Suprapubic skin (tissue), 4 donors: ENCODE measurements at regions not wholly inside any gene's neighbourhood (a gene's known extent, or its start where the extent isn't known, plus 50 kb on each side); places are given as distances from the start of the nearest gene placed in this dataset.

Experiments
- DNase-seq, 2 donors: peaks; one replicate each; pipeline ENCODE4 v3.0.0-alpha.2; 2019; ENCODE audit warnings: low spot score in 2 of 2
- H3K27ac ChIP-seq: fragments of 200-600 bp; sonication (generic); one replicate; pipeline ENCODE4 v1.5.1; 2019
- H3K27me3 ChIP-seq: fragments of 200-600 bp; sonication (generic); one replicate; pipeline ENCODE4 v1.5.1; 2019
- H3K36me3 ChIP-seq: fragments of 200-600 bp; sonication (generic); one replicate; pipeline ENCODE4 v1.5.1; 2019
- H3K4me1 ChIP-seq: fragments of 200-600 bp; sonication (generic); one replicate; pipeline ENCODE4 v1.5.1; 2019
- H3K4me3 ChIP-seq: fragments of 200-600 bp; sonication (generic); one replicate; pipeline ENCODE4 v1.5.1; 2019; ENCODE audit warnings: mild to moderate bottlenecking
- H3K9me3 ChIP-seq: fragments of 200-600 bp; sonication (generic); one replicate; pipeline ENCODE4 v1.5.1; 2019
- EP300 ChIP-seq: sonication (generic); formaldehyde crosslinking; IDR thresholded peaks from one replicate; pipeline ENCODE4 v1.6.1; 2017; ENCODE audit warnings: antibody characterized with exemption
- POLR2A ChIP-seq, 2 donors: fragments of 450-650 bp; IDR thresholded peaks; one replicate each; pipeline ENCODE4 v1.6.1; 2017; ENCODE audit warnings: antibody characterized with exemption in 2 of 2, mild to moderate bottlenecking in 2 of 2, moderate library complexity in 2 of 2
- POLR2AphosphoS5 ChIP-seq, 3 donors: sonication (generic); formaldehyde crosslinking; IDR thresholded peaks; one replicate each; pipeline ENCODE4 v1.6.1; 2017; ENCODE audit warnings: antibody characterized with exemption in 3 of 3
- whole genome bisulfite sequencing: methylation state at CpG from one replicate; pipeline ENCODE4 v1.1.5; 2018; 5-methylcytosine and 5-hydroxymethylcytosine counted together
- TF ChIP-seq, protein P1 (sequence below), 2 donors: fragments of 200-600 bp in 1 of 2; fragments of 450-650 bp in 1 of 2; sonication (generic) in 1 of 2; IDR thresholded peaks; one replicate each; pipeline ENCODE4 v1.5.1; 2016 to 2019; ENCODE audit warnings: antibody characterized with exemption in 2 of 2, mild to moderate bottlenecking in 1 of 2, moderate library complexity in 1 of 2

DNA sequence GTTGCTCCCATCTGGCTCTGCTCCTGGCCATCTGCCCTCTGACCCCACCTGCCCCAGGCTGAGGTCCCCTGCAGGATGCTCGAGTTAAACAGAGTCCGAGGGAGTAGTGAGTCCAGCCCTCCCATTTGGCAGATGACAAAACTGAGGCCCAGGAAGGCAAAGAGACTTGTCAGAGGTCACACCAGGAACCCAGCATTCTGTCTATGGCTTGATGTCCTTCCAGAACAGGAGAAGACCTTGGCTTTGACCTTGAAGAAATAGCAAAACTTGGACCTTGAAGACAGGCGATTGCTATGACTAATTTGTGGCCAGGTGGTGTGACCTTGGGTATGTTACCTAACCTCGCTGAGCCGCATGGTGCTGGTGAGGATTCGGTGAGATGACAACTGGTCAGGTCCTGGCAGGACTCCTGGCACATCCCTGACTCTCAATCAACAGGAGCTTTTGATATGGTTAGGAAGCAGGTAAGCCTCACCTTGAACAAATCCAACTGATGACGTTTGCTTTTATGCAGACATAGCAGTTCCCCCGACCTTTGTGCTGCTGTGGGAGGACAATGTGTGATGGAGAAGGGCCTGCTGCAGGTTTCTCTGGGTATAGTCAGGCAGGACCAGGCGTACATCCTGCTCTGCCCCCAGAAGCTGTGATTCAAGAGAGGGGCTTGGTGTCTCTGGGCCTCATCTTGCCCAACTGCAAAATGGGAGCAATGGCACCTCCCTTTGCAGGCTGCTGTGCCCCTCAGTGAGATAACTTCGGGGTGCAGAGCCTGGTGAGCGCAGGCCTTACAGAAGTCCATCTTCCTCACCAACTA, 198.7 kb downstream of the C9orf50 start:
- no peak overlapping the region for H3K27ac ChIP-seq

DNA sequence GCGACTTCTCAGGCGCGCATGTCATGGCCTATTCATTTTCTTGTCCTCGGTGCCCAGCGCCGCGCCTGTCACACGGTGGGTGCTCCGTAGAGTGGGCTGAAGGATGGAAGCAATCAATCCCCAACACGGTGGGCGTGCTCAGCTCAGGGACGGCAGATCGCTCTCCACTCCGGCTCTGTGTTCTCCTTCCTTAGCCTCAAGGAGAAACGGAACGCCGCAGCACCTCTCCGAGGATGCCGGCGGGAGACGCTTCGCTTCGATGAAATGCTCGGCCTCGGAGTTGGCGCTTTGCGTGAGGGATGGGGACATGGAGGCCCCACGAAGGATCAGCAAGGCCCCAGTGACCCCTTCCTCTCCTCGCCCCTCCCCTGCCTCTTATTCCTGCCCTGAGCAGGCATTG, 199.5 kb downstream of the C9orf50 start:
- no peaks in the 10 kb centered on the region for H3K9me3 ChIP-seq
- peaks cover 14% of the 10 kb centered on the region for H3K4me1 ChIP-seq
- TF ChIP-seq EP300 (no peak), POLR2A (IDR thresholded peaks at IDR 0.05) (no peak), POLR2AphosphoS5 (IDR thresholded peaks at IDR 0.05) (no peak)
- TF ChIP-seq, protein P1, sequence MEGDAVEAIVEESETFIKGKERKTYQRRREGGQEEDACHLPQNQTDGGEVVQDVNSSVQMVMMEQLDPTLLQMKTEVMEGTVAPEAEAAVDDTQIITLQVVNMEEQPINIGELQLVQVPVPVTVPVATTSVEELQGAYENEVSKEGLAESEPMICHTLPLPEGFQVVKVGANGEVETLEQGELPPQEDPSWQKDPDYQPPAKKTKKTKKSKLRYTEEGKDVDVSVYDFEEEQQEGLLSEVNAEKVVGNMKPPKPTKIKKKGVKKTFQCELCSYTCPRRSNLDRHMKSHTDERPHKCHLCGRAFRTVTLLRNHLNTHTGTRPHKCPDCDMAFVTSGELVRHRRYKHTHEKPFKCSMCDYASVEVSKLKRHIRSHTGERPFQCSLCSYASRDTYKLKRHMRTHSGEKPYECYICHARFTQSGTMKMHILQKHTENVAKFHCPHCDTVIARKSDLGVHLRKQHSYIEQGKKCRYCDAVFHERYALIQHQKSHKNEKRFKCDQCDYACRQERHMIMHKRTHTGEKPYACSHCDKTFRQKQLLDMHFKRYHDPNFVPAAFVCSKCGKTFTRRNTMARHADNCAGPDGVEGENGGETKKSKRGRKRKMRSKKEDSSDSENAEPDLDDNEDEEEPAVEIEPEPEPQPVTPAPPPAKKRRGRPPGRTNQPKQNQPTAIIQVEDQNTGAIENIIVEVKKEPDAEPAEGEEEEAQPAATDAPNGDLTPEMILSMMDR (IDR thresholded peaks at IDR 0.05): no peak
- no peak for DNase-seq
- no peaks in the 10 kb centered on the region for H3K27me3 ChIP-seq
- H3K36me3 ChIP-seq: no peaks in the 10 kb centered on the region
- H3K4me3 ChIP-seq: no peak overlapping the region
- WGBS: 81% methylated on average over 24 of the region's 29 CpGs
- no peak overlapping the region for H3K27ac ChIP-seq

More for the DNA sequence above, 198.7 kb downstream of the C9orf50 start:
- Histone ChIP-seq H3K9me3 (no peaks in the 10 kb centered on the region), H3K4me1 (peaks cover 9% of the 10 kb centered on the region), H3K36me3 (no peaks in the 10 kb centered on the region), H3K27me3 (no peaks in the 10 kb centered on the region), H3K4me3 (no peak overlapping the region)
- DNase-seq: no peak
- TF ChIP-seq POLR2AphosphoS5 (IDR thresholded peaks at IDR 0.05) (no peak), POLR2A (IDR thresholded peaks at IDR 0.05) (no peak), EP300 (no peak)
- TF ChIP-seq, protein P1 (IDR thresholded peaks at IDR 0.05): no peak
- 77% methylated on average over 9 of the region's 11 CpGs for WGBS

DNA sequence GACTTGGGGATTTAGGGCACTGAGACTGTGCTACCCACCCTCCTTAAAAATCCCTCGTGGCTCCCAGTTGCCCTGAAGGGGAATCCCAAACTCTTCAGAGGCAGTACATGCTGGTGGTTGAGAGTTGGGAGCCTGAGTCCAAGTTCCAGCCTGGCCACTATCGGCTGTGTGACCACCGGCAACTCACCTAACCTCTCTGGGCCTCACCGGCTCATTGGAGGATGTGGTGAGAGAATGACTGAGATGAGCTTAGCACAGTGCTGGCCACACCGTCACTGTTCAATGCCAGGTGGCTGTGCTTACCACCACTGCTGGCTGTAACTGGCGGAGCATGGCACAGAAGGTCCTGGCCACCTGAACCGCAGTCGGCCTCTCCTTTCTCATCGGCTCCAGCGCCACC, 200.2 kb downstream of the C9orf50 start:
- Histone ChIP-seq H3K27ac (no peak overlapping the region), H3K36me3 (no peaks in the 10 kb centered on the region), H3K9me3 (no peaks in the 10 kb centered on the region), H3K27me3 (no peaks in the 10 kb centered on the region), H3K4me1 (peaks cover 18% of the 10 kb centered on the region), H3K4me3 (no peak overlapping the region)
- WGBS: 96% methylated on average over 6 of the region's 10 CpGs
- no peak for DNase-seq
- TF ChIP-seq EP300: no peak
- no peak for TF ChIP-seq POLR2A (IDR thresholded peaks at IDR 0.05)
- no peak for TF ChIP-seq POLR2AphosphoS5 (IDR thresholded peaks at IDR 0.05)
- TF ChIP-seq, protein P1 (IDR thresholded peaks at IDR 0.05): no peak

DNA sequence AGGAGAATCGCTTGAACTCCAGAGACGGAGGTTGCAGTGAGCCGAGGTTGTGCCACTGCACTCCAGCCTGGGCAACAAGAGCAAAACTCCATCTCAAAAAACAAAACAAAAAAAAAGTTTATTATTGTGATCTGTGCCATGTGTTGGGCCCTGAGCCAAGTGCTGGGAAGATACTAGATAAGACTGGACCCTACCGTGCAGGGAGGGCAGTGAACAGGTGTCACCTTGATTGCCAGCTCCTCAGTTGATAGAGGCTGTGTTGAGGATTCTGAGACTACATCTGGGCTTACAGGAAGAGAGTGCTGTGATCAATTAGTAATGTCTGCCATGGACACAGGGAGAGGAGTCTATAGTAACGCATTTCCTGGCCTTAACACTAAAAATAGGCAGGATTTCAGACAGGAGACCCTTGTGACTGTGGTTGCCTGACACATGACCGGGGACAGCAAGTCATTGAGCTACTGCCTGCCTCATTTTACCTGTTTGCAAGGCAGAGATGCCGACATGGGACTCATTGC, 201.5 kb downstream of the C9orf50 start:
- Histone ChIP-seq H3K36me3 (no peaks in the 10 kb centered on the region), H3K27me3 (no peaks in the 10 kb centered on the region), H3K4me3 (no peak overlapping the region), H3K4me1 (peaks cover 28% of the 10 kb centered on the region), H3K9me3 (no peaks in the 10 kb centered on the region), H3K27ac (no peak overlapping the region)
- 81% methylated on average over 7 of the region's 7 CpGs for WGBS
- TF ChIP-seq POLR2AphosphoS5 (IDR thresholded peaks at IDR 0.05): no peak
- TF ChIP-seq EP300: no peak
- TF ChIP-seq, protein P1 (IDR thresholded peaks at IDR 0.05): no peak
- TF ChIP-seq POLR2A (IDR thresholded peaks at IDR 0.05): no peak
- DNase-seq: no peak

DNA sequence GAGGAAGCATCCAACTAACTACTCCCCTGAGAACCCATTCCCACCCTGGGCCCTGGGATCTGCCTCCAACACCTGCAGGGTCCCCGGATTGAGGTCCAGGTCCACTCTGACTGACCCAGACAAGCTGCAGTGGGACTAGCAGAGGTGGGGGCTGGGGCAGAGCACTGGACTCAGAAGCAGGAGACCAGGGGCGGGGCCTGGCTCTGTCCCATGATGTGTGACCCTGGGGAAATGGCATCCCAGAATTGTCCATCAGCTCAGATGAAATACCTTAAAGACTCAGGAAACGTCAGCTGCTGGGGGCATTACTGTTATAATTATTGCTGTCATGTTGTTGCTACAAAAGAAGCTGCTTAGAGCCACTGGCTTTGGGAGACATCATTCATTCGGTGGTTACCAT, 202.4 kb downstream of the C9orf50 start:
- TF ChIP-seq POLR2AphosphoS5 (IDR thresholded peaks at IDR 0.05) (no peak), EP300 (no peak), POLR2A (IDR thresholded peaks at IDR 0.05) (no peak)
- TF ChIP-seq, protein P1 (IDR thresholded peaks at IDR 0.05): no peak
- no peak for DNase-seq
- Histone ChIP-seq H3K36me3 (no peaks in the 10 kb centered on the region), H3K4me3 (no peak overlapping the region), H3K4me1 (peaks cover 35% of the 10 kb centered on the region), H3K9me3 (no peaks in the 10 kb centered on the region), H3K27ac (no peak overlapping the region), H3K27me3 (no peaks in the 10 kb centered on the region)
- 85% methylated on average over 4 of the region's 4 CpGs for WGBS
